GM12878 (cell line): ENCODE measurements at regions not wholly inside any gene's neighbourhood (a gene's known extent, or its start where the extent isn't known, plus 50 kb on each side); places are given as distances from the start of the nearest gene placed in this dataset.

ENCODE experiments used
- ATF2 ChIP-seq: IDR thresholded peaks from 2 replicates; pipeline ENCODE4 v1.6.1; 2012; ENCODE audit warnings: low read length, inconsistent platforms
- CTCF ChIP-seq, 3 experiments: IDR thresholded peaks in 2 of 3; conservative IDR thresholded peaks in 1 of 3; 2 replicates each; pipeline ENCODE4 v1.5.1; 2011; ENCODE audit warnings: low read depth in 3 of 3, low read length in 3 of 3, mild to moderate bottlenecking in 3 of 3, control low read depth in 2 of 3, moderate library complexity in 2 of 3, inconsistent platforms in 1 of 3, mixed read lengths in 1 of 3; ENCODE audit not compliant: control insufficient read depth in 2 of 3, insufficient read depth in 1 of 3; ENCODE audit errors: extremely low read depth in 1 of 3
- ELK1 ChIP-seq: IDR thresholded peaks from 2 replicates; pipeline ENCODE4 v1.6.1; 2012; ENCODE audit warnings: low read depth, low read length, improper control_type of control experiment
- ESRRA ChIP-seq: IDR thresholded peaks from 2 replicates; pipeline ENCODE4 v1.6.1; 2012; ENCODE audit warnings: mild to moderate bottlenecking, low read length, improper control_type of control experiment
- IRF3 ChIP-seq: fragments of 450-650 bp; IDR thresholded peaks from 2 replicates; pipeline ENCODE4 v1.6.1; 2014; ENCODE audit warnings: mild to moderate bottlenecking
- MXI1 ChIP-seq: fragments of 150-350 bp; IDR thresholded peaks from 2 replicates; pipeline ENCODE4 v1.6.1; 2011; ENCODE audit warnings: low read depth, mild to moderate bottlenecking, inconsistent platforms, low read length, improper control_type of control experiment
- POLR2A ChIP-seq: IDR thresholded peaks from 2 replicates; pipeline ENCODE4 v1.6.1; 2011; ENCODE audit warnings: low read depth, mild to moderate bottlenecking, low read length
- RELA ChIP-seq: fragments of 450-650 bp; IDR thresholded peaks from 2 replicates; pipeline ENCODE4 v1.8.0; 2014; ENCODE audit warnings: borderline replicate concordance; ENCODE audit not compliant: partially characterized antibody
- RFX5 ChIP-seq: IDR thresholded peaks from 2 replicates; pipeline ENCODE4 v1.6.1; 2011; ENCODE audit warnings: low read depth, low read length, improper control_type of control experiment
- SP1 ChIP-seq: IDR thresholded peaks from one replicate; pipeline ENCODE4 v1.6.1; 2011; ENCODE audit warnings: low read depth, low read length
- ZBTB4 ChIP-seq: fragments of 450-650 bp; formaldehyde crosslinking; IDR thresholded peaks from 2 replicates; pipeline ENCODE4 v1.4.0; 2022; ENCODE audit warnings: mild to moderate bottlenecking, moderate library complexity

- TF ChIP-seq CTCF (IDR thresholded peaks at IDR 0.05 in 2 of 3, conservative IDR thresholded peaks at IDR 0.05 in 1 of 3; ENCODE audit: control insufficient read depth in 2 of 3, extremely low read depth in 1 of 3, insufficient read depth in 1 of 3, low read depth in 3 of 3, low read length in 3 of 3) (no peak), IRF3 (no peak), POLR2A (no peak), ZBTB4 (CRISPR knock-in tag) (no peak), MXI1 (no peak), ATF2 (no peak), RFX5 (no peak), RELA (no peak), SP1 (no peak), ESRRA (no peak), ELK1 (no peak)
Measured at GRCh38 chr22:27220339-27220738, 563.0 kb downstream of the MIAT start.
